ENCODE measurements at regions not wholly inside any gene's neighbourhood (a gene's known extent, or its start where the extent isn't known, plus 50 kb on each side); places are given as distances from the start of the nearest gene placed in this dataset.
A peak's percentile ranks its signal among the peaks of the same experiment; 100 is the strongest.
"Not testable (repeated sequence)": the region's sequence is repeated elsewhere in the genome, so short reads cannot be mapped to it uniquely, and the experiment has no call there.

DNA sequence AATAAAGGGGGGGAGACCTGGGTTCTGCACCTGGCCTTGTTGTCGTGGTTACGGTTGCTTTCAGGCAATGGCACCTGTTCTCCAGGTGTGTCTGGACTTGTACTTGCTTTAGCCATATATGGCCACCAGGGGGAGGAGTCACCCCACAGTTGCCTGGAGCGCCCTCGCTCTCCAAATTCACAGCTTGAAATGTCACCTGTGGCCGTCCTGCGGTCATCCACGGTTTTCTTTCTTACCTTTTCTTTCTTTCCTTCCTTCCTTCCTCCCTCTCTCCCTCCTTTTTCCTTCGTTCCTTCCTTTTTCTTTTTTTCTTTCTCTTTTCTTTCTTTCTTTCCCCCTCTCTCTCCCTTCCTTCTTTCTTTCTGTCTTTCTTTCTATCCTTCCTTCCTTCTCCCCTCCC, 157.2 kb upstream of the ZNF92 start:
- DNase-seq (ENCODE audit: low spot score) = no peak
- Histone ChIP-seq H3K36me3 (no peaks in the 10 kb centered on the region), H3K4me1 (ENCODE audit: control insufficient read depth in 1 of 2, low read depth in 2 of 2) (no peaks in the 10 kb centered on the region), H3K4me3 (no peak overlapping the region), H3K9me3 (no peaks in the 10 kb centered on the region), H3K27me3 (replicated peaks; ENCODE audit: insufficient read depth) (no peaks in the 10 kb centered on the region), H3K27ac (no peak overlapping the region)
- TF ChIP-seq CTCF (IDR thresholded peaks at IDR 0.05) = peak; percentile 31
- no peak for ATAC-seq (ENCODE audit: insufficient number of reproducible peaks, low FRiP score, low read depth)

DNA sequence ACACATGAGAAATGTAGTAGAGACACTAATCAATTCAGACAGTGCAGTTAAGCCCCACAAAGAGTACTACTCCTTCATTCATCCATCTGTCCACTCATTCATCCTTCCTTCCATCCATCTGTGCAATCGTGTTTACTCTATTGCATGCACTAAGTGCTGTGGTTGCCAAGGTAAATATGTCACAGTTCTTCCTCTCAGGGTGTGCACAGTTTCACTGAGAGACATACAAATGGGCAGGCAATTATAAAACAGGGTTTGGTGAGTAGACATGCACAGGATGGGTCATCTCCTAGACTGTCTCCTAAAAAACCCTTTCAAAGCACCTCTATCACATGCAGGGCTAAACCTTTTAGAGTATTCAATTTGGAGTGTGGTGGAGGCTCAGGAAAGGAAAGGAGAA, 160.4 kb upstream of the ZNF92 start:
- H3K27me3 ChIP-seq (replicated peaks; ENCODE audit: insufficient read depth); H3K27ac ChIP-seq; H3K4me3 ChIP-seq; H3K36me3 ChIP-seq; DNase-seq (ENCODE audit: low spot score); H3K9me3 ChIP-seq; ATAC-seq (ENCODE audit: insufficient number of reproducible peaks, low FRiP score, low read depth); H3K4me1 ChIP-seq (ENCODE audit: control insufficient read depth in 1 of 2, low read depth in 2 of 2): not testable (repeated sequence)

DNA sequence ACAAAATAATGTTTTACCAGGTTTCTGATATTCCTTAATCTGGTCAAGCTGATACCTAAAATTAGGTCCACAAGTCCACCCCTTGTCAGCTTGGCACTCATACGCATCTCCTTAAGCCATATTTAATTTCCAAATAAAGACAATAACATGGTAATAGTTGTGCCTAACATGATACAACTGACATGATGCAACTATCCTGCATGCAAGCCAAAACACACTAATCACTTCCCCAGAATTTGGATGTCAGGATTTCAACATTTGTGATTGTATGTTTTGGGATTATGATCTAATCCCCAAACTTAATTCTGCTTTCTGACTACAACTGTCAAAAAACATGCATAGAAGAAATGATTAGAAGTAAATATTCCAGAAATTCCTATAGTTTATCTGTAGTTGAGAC, 174.4 kb upstream of the ZNF92 start:
- not testable (repeated sequence) for H3K27ac ChIP-seq; H3K27me3 ChIP-seq (replicated peaks; ENCODE audit: insufficient read depth); ATAC-seq (ENCODE audit: insufficient number of reproducible peaks, low FRiP score, low read depth); H3K4me1 ChIP-seq (ENCODE audit: control insufficient read depth in 1 of 2, low read depth in 2 of 2); H3K36me3 ChIP-seq; DNase-seq (ENCODE audit: low spot score); H3K9me3 ChIP-seq; H3K4me3 ChIP-seq

- DNase-seq (ENCODE audit: low spot score); H3K27me3 ChIP-seq (replicated peaks; ENCODE audit: insufficient read depth); H3K4me3 ChIP-seq; H3K36me3 ChIP-seq; H3K9me3 ChIP-seq; H3K27ac ChIP-seq; H3K4me1 ChIP-seq (ENCODE audit: control insufficient read depth in 1 of 2, low read depth in 2 of 2); ATAC-seq (ENCODE audit: insufficient number of reproducible peaks, low FRiP score, low read depth): not testable (repeated sequence)
Measured at GRCh38 chr7:65193334-65194058, 180.2 kb upstream of the ZNF92 start.

- not testable (repeated sequence) for H3K9me3 ChIP-seq; H3K36me3 ChIP-seq; H3K4me3 ChIP-seq; H3K4me1 ChIP-seq (ENCODE audit: control insufficient read depth in 1 of 2, low read depth in 2 of 2); H3K27me3 ChIP-seq (replicated peaks; ENCODE audit: insufficient read depth); H3K27ac ChIP-seq; ATAC-seq (ENCODE audit: insufficient number of reproducible peaks, low FRiP score, low read depth); DNase-seq (ENCODE audit: low spot score)
Measured at GRCh38 chr7:65177041-65177440, 170.6 kb upstream of the ERV3-1 start.

GRCh38 chr7:65150105-65150504, 143.6 kb upstream of the ERV3-1 start:
- not testable (repeated sequence) for H3K4me3 ChIP-seq; DNase-seq (ENCODE audit: low spot score); H3K9me3 ChIP-seq; ATAC-seq (ENCODE audit: insufficient number of reproducible peaks, low FRiP score, low read depth); H3K27me3 ChIP-seq (replicated peaks; ENCODE audit: insufficient read depth); H3K4me1 ChIP-seq (ENCODE audit: control insufficient read depth in 1 of 2, low read depth in 2 of 2); H3K27ac ChIP-seq; H3K36me3 ChIP-seq

DNA sequence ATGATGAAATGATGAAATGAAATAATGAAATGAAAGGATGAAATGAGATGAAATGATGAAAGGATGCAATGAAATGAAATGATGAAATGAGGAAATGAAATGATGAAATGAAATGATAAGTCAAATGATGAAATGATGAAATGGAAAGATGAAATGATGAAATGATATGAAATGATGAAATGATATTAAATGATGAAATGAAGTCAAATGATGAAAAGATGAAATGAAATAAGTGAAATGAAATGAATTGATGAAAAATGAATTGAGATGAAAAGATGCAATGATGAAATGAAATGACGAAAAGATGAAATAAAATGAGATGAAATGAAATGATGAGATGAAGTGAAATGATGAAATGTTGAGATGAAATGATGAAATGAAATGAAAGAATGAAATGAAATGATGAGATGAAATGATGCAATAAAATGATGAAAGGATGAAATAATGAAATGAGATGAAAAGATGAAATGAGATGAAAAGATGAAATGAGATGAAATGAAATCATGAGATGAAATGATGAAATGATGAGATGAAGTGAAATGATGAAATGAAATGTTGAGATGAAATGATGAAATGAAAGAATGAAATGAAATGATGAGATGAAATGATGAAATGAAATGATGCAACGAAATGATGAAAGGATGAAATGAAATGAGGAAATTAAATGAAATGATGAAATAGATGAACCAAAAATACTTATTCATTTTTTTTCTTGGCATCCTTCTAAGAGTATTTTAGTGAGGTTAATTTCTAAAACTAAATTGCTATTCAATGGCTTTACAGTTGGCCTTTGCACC, 139.8 kb upstream of the ERV3-1 start:
- H3K4me1 ChIP-seq (ENCODE audit: control insufficient read depth in 1 of 2, low read depth in 2 of 2); H3K27me3 ChIP-seq (replicated peaks; ENCODE audit: insufficient read depth); H3K4me3 ChIP-seq; H3K9me3 ChIP-seq; DNase-seq (ENCODE audit: low spot score); H3K36me3 ChIP-seq; H3K27ac ChIP-seq; ATAC-seq (ENCODE audit: insufficient number of reproducible peaks, low FRiP score, low read depth): not testable (repeated sequence)

- H3K9me3 ChIP-seq; H3K36me3 ChIP-seq; H3K4me1 ChIP-seq (ENCODE audit: control insufficient read depth in 1 of 2, low read depth in 2 of 2); H3K27ac ChIP-seq; H3K27me3 ChIP-seq (replicated peaks; ENCODE audit: insufficient read depth); DNase-seq (ENCODE audit: low spot score); H3K4me3 ChIP-seq; ATAC-seq (ENCODE audit: insufficient number of reproducible peaks, low FRiP score, low read depth): not testable (repeated sequence)
Measured at GRCh38 chr7:65145710-65146109, 139.2 kb upstream of the ERV3-1 start.

GRCh38 chr7:65145008-65145407, 138.5 kb upstream of the ERV3-1 start:
- not testable (repeated sequence) for ATAC-seq (ENCODE audit: insufficient number of reproducible peaks, low FRiP score, low read depth); H3K27ac ChIP-seq; H3K27me3 ChIP-seq (replicated peaks; ENCODE audit: insufficient read depth); H3K4me1 ChIP-seq (ENCODE audit: control insufficient read depth in 1 of 2, low read depth in 2 of 2); H3K4me3 ChIP-seq; DNase-seq (ENCODE audit: low spot score); H3K9me3 ChIP-seq; H3K36me3 ChIP-seq

- H3K27me3 ChIP-seq (replicated peaks; ENCODE audit: insufficient read depth); H3K36me3 ChIP-seq; H3K27ac ChIP-seq; H3K4me3 ChIP-seq; DNase-seq (ENCODE audit: low spot score); ATAC-seq (ENCODE audit: insufficient number of reproducible peaks, low FRiP score, low read depth); H3K9me3 ChIP-seq; H3K4me1 ChIP-seq (ENCODE audit: control insufficient read depth in 1 of 2, low read depth in 2 of 2): not testable (repeated sequence)
Measured at GRCh38 chr7:65144557-65144956, 138.1 kb upstream of the ERV3-1 start.

DNA sequence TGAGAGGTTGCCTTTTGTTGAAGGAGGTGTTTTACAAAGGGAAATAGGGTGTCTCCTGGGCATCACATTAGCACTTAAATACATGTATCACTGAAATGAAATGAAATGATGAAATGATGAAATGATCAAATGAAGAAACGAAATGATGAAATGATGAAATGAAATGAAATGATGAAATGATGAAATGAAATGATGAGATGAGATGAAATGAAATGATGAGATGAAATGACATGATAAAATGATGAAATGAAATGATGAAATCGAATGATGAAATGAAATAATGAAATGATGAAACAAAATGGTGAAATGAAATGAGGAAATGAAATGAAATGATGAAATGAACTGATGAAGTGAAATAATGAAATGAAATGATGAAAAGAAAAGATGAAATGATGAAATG, 137.6 kb upstream of the ERV3-1 start:
- not testable (repeated sequence) for H3K4me3 ChIP-seq; H3K27ac ChIP-seq; DNase-seq (ENCODE audit: low spot score); H3K4me1 ChIP-seq (ENCODE audit: control insufficient read depth in 1 of 2, low read depth in 2 of 2); H3K36me3 ChIP-seq; H3K9me3 ChIP-seq; ATAC-seq (ENCODE audit: insufficient number of reproducible peaks, low FRiP score, low read depth); H3K27me3 ChIP-seq (replicated peaks; ENCODE audit: insufficient read depth)

DNA sequence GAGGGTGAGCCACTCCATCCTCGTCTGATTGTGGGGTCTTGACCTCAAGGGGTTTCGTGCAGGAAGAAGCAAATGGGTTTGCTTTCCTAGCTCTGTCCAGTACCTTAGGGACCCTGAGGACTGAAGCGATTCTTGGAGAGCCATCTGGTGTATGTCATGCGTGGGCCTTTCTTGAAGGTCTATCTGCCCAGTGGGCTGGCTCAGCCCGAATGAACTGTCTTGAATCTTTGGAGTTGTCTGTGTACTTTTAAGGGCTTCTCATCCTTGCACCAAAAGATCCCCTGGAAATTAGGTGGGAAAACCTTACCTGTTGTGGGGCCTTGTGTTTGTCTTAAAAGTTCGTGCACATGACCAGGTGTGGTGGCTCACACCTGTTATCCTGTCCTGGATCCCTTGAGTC, 135.4 kb upstream of the ERV3-1 start:
- not testable (repeated sequence) for H3K27me3 ChIP-seq (replicated peaks; ENCODE audit: insufficient read depth); ATAC-seq (ENCODE audit: insufficient number of reproducible peaks, low FRiP score, low read depth); H3K36me3 ChIP-seq; H3K4me1 ChIP-seq (ENCODE audit: control insufficient read depth in 1 of 2, low read depth in 2 of 2); DNase-seq (ENCODE audit: low spot score); H3K9me3 ChIP-seq; H3K4me3 ChIP-seq; H3K27ac ChIP-seq

All from thoracic aorta (tissue), 2 donors.